ENCODE measurements at regions not wholly inside any gene's neighbourhood (a gene's known extent, or its start where the extent isn't known, plus 50 kb on each side); places are given as distances from the start of the nearest gene placed in this dataset.
"Not testable (repeated sequence)": the region's sequence is repeated elsewhere in the genome, so short reads cannot be mapped to it uniquely, and the experiment has no call there.

DNA sequence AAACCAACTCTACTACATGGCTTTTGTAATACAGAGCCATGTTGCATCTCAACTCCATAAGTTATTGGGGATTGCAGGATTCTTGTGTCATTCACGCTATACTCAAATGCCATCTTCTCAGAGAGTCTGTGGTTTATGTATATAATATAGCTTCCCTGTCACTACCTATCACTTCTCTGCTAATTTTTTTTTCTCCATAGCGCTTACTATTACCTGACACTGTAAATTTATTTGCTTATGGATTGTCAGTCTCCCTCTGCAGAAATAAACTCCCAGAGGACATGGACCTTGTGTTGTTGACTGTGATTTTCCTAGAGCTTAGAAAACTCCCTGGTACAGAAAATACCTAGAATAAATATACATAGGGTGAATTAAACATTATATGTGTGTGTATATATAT lies 990.5 kb downstream of the TBL1XR1 start:
- no peak for DNase-seq (ENCODE audit: low spot score)

DNA sequence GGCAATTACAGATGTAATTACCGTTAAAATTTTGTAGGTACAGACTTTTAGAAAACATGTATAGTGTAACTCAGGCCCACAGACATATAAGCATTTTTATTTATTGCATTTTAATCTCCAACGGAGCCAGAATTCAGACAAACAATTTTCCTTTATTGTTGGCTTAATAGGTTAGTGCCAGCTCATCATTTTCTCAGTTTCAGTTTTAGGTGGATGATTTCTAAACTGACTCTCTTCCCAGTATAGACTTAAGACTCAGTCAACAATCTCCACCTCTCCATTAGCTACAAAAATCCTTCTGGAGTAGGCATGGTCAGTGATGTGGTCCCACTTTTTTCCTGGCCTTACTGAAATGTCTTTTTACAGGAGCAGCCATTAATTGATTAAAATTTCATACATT lies 994.6 kb downstream of the TBL1XR1 start:
- DNase-seq (ENCODE audit: low spot score) = no peak

DNA sequence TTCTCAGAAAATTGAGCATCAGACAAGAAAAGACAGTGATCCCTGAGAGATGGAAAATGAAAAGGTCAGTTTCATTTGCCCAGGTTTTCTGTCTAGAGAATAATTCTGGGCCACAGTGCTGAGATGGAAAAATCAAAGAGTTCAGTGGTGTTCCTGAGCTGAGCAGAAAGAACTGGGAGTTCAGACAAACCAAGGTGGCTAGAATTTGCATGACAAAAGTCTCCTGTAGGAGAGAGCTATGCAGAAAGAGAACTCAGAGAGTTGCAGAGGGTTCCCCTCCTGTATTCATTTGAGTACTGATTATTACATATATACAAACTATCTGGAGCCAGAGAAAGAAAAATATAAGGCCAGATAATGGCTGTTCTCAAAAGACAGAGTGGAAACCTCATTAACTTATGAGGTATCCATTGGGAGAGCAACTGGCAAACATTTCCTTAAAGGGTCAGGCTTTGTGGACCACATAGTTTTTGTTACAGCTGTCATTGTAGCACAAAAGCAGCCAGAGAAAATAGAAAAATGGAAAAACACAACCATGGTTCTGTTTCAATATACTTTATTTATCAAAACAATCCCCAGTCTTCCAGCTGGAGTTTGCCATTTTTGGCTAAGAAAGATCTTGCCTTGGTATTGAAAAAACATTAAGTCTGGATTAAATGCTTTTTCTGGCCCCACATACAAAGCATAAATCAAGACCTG lies 1004.1 kb downstream of the TBL1XR1 start:
- no peak for DNase-seq (ENCODE audit: low spot score)

DNA sequence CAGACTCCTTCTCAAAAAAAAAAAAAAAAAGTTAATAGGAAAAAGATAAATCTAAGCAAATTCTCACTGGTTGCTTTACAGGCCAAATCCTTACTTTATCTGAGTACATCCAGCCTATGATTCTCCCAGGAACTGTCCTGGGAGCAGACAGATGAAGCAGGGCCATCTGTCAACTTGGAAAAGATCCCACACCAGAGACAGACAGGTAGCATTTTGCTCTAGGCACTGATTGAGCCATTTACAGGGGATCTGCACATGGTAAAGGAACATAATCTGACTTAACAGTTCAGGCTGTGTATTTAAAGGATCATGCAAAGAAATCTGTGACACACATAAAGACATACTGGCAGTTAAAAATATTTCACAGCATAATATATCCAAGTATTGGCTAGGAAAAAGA lies 1006.5 kb downstream of the TBL1XR1 start:
- peak; percentile 75 for DNase-seq (ENCODE audit: low spot score)

DNA sequence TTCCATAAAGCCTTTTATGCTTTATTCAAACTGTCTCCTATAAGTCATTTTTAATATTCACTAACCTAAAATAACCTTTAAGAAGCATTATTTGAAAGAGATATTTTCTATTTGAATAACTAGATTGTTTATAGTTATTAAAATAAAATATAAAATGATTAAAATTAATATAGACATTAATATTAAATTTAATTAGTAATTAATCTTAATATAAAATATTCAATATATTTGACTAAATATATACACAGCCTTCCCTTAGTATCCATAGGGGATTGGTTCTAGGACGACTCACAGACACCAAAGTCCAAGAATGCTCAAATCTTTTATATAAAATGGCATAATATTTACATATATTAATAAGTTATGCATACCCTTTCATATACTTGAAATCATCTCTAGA lies 1014.1 kb downstream of the TBL1XR1 start:
- no peak for DNase-seq (ENCODE audit: low spot score)

DNA sequence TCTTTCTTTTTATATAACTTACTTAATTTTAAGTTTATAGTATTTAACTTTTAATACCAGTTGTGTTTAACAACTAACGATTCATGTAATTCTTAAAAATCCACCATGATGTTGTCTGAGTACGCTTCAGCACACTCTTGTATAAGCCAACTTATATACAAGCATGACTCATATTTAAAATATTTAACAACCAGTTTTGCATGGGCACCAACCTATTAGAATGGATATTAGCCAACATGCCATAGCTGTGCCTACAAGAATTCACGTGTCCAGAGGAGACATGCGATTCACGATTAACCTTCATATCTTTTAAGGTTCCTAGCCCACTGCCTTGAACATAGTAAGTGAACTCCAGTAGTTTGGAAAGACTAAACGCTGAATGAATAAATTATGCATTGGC lies 1023.2 kb downstream of the TBL1XR1 start:
- no peak for DNase-seq (ENCODE audit: low spot score)

DNA sequence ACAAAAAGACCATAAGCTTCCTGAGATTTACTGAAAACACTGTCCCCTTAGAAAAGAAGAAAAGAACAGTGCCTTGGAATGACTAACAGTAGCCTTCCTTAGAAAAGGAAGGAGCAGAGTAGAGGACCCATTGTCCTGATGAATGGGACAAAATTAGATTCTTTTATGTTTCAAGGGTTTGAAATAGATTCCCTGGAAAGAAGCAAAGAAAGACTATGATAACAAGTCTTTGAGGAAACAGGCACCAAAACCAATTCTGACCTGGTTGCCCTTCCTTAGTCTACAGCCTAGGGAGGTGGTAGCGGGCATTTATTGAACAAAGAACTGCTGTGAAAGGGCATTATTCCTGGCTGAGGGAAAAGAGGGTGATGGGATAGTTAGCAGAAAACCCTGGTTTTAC lies 1024.8 kb downstream of the TBL1XR1 start:
- DNase-seq (ENCODE audit: low spot score) = no peak

DNA sequence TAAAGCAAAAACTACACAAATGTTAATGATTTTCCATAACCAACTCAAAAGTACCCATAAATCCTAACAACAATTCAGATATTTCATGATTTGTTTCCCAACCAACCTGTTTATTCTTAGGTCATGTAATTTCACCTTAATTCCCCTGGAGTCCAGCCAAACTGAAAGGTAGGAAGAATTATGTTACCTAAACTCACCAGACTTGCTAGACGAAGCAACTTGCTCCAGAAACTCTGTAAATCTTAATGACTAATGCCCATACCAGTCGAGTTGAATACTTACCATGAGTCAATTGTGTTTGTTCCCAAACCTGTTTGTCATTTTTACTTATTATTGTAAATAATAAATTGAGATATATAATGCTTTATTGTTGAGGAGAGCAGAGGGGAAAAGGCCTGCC lies 1030.0 kb downstream of the TBL1XR1 start:
- DNase-seq (ENCODE audit: low spot score) = peak; percentile 65

DNA sequence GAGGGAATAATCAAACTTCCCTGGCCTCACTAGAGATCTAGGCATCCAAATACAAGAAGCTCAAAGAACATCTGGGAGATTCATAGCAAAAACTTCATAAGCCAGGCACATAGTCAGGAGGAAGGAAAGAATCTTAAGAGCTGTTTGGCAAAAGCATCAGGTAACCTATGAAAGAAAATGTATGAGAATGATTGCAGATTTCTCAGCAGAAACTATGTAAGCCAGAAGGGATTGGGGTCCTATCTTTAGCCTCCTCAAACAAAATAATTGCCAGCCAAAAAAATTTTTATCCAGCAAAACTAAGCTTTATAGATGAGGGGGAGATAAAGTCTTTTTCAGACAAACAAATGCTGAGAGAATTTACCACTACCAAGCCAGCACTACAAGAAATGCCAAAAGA lies 1036.3 kb downstream of the TBL1XR1 start:
- no peak for DNase-seq (ENCODE audit: low spot score)

DNA sequence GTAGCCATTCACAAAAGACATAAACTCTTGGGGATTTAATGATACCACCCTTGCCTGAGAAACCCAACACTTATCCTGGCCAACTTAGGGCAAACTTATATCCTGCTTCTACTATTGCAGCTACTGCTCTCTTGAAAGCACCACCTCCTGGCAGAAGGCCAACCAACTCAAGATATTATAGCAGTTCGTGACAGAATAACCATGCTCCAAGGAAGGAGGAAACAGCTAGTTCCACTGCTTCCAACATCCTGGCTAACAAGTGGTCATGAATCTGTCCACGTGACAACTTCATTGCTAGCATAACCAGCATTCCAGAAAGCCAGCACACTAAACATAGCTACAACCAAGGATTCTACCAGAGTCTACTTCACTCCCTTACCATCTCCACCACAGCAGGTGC lies 1037.5 kb downstream of the TBL1XR1 start:
- DNase-seq (ENCODE audit: low spot score) = no peak

DNA sequence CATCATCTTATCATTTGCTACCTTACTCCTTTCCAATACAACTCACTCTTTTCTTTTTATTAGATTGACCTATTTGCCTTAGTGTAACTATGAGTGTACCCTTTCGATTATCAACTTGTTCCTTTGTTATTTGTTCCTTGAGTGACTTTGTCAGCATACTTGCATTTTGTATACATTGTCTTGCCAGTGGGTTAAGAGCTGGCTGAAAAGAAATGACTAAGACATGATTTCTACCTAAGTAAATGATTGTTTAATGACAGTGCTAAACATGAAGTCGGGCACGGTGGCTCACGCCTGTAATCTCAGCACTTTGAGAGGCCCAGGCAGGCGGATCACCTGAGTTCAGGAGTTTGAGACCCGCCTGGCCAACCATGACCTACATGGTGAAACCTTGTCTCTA lies 1042.3 kb downstream of the TBL1XR1 start:
- no peak for DNase-seq (ENCODE audit: low spot score)

DNA sequence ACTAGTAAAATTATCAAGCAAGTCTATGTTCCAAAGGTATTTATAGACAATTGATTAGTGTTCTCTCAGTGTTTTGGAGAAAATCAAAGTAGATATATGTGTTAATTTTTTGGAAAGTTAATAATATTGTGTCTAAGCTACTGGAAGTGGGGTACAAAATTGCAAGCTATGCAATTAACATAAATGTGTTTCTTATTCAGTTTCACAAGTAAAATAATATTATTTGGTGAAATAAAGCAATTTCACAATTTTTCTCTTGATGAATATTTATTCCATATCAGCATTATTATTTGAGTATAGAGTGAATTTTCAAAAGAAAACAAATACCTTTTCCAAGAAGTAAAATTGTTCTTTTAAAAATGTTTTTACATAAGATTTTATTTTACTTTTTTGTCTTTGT lies 1047.7 kb downstream of the TBL1XR1 start:
- DNase-seq (ENCODE audit: low spot score) = no peak

DNA sequence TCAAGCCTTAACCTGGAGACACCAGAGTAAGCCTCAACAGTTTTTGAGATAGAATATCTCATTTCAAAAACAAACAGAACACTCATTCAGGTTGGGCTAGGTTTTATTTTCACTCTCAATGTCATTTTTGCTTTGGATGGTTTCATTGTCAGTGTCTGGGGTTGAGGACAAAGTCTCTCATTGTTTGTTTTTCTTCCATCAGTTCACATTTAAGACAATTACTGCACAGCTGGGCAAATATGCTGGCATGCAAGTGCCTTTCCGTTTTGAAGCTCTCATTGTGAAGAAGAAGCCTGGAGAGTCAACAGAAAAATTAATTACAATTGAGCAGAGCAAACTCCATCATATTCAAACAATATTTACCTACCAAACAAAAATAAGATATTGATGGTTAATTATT lies 1050.0 kb downstream of the TBL1XR1 start:
- no peak for DNase-seq (ENCODE audit: low spot score)

DNA sequence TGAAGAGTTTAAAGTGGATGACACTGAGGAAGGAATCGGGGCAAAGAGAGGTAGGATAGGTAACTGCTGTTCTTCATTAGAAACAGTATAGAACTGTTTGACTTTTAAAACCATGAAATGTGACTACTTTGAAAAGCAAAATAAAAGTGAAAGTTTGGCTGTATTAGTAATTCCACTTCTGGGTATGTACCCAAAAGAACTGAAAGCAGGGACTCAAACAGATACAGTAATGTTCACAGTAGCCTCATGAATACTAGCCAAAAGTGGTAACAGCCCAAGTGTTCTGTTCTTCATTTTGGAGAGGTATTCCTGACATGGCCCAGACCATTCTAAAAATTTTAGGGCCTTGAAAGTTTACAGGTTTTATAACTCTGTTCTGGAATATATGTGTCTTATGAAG lies 1055.4 kb downstream of the TBL1XR1 start:
- DNase-seq (ENCODE audit: low spot score) = no peak

DNA sequence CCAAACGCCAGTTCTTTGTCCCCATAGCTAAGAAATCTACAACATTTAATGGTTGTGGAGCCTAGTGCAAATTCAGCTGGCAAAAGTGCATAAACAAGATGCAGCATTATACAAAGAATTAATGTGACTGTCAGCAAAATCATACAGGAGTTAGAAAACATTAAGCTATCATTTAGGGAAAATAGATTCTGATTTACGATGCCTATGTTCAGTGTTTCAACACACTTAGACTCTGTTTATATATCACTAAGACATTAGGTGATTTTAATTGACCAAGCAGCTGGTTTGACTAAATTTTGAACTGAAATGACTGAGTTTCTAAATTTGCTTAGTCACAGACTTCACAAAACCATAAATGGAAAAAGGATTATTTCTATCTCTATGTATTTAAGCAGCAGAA lies 1076.8 kb downstream of the TBL1XR1 start:
- no peak for DNase-seq (ENCODE audit: low spot score)

DNA sequence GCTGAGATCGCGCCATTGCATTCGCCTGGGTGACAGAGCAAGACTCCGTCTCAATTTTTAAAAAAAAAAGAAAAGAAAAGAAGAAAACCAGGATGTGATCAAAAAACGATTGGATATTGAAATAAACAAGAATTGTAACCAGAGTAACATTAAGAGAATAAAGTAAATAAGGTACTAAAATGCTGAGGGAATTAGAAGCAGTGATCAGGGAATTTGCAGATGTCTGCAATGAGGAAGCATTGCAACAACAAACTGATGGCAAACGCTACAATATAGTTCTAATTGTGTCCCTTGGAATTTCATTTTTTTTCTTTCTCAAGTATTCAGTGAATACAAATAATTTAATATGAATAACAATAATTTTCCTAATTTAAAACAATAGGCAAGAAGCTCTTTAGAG lies 1077.5 kb downstream of the TBL1XR1 start:
- no peak for DNase-seq (ENCODE audit: low spot score)

DNA sequence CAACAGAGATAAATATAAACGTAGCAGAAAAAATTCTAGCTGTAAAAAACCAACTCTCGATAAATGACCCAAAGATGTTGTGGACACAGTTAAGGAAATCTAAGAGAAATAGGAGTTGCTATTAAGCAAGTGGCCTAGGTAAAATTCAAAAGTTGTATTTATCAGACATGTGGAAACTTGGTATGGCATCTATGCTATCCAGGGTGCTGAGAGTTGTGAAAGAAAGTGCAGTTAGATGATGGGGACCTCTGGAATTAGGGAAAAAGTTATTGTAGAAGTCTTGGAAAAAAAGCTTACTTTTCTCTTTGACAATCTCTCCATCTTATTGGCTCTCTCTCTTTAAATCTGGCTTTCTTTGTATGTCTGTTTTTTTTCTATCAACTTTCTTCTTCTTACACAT lies 1090.9 kb downstream of the TBL1XR1 start:
- DNase-seq (ENCODE audit: low spot score) = peak; percentile 3

DNA sequence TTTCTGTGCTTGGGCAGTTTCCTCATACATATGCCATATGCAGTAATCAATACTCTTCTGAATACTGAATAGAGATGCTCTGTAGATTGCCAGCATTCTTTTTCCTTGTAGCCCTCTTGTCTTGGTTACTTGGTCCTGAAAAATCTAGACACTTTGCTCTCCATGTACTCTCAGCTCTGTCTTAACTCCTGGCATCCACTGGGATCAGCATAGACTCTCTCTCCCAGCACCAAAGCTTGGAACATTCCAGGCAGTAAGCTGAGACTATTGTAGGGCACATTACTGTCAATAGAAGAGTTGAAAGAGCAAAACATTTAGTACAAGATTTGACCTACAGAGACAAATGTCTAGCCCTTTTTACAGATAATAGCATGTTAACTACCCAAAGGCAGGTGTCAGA lies 1100.3 kb downstream of the TBL1XR1 start:
- no peak for DNase-seq (ENCODE audit: low spot score)

DNA sequence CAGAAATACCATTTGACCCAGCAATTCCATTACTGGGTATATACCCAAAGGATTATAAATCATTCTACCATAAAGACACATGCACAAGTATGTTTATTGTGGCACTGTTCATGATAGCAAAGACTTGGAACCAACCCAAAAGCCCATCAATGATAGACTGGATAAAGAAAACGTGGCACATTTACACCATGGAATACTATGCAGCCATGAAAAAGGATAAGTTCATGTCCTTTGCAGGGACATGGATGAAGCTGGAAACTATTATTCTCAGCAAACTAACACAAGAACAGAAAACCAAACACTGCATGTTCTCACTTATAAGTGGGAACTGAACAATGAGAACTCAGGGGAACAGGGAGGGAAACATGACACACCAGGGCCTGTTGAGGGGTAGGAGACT lies 1103.4 kb downstream of the TBL1XR1 start:
- not testable (repeated sequence) for DNase-seq (ENCODE audit: low spot score)

DNA sequence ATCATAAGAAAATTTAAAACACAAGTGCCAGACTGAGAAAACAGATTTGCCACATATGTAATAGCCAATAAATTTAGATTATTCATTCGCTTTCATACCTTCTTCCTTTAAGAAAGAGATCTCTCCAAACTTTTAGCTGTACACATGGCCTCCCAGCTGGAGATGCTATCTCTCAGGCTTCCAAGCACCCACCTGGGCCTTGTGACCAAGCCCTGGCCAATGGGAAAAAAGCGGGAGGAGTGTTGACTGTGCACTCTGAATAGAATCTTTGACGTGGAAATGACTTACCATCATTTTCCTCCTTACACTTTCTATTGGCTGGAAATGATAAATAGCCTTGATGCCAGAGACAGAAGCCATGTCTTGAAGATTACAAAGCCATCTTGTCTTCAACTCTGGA lies 1106.6 kb downstream of the TBL1XR1 start:
- no peak for DNase-seq (ENCODE audit: low spot score)

DNA sequence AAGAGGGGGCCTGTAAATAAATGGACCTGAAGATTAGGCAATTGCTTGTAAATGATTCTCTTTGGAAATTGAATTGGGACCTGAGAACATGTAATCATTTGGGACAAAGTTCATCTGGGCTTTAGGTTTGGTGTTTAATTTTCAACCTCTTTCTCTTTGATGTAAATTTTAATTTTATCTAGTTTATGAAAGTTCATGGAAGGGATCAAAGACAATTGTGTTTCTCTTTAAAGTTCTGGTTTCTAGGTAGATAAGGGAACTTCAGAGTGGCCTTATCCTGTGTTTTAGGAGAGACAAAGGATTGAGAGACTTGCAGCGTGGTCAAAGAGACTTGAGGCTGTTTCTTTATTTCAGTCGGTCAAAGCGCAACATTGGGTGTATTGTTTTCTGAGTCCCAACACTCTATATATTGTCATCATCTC lies 1108.3 kb downstream of the TBL1XR1 start:
- no peak for DNase-seq (ENCODE audit: low spot score)

DNA sequence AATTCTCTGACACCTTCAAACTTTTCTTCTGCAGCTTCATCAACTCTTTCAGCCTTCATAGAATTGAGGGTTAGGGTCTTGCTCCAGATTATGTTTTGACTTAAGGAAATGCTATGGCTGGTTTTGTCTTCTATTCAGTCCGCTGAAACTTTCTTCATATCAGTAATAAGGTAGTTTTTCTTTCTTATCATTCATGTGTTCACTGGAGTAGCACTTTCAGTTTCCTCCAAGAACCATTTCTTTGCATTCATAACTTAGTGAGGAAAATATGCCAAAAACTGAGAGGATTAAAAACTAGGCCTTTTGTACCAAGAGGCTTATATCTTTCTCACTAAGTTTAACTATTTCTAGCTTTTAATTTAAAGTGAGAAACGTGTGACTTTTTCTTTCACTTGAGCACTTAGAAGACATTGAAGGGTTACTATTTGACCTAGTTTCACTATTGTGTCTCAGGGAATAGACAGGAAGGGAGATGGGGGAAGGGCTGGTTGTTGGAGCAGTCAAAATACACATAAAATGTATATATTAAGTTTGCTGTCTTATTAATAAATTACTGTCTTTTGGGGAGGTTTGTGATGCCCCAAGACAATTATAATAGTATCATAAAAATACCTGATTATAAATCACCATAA lies 1110.1 kb downstream of the TBL1XR1 start:
- no peak for DNase-seq (ENCODE audit: low spot score)

DNA sequence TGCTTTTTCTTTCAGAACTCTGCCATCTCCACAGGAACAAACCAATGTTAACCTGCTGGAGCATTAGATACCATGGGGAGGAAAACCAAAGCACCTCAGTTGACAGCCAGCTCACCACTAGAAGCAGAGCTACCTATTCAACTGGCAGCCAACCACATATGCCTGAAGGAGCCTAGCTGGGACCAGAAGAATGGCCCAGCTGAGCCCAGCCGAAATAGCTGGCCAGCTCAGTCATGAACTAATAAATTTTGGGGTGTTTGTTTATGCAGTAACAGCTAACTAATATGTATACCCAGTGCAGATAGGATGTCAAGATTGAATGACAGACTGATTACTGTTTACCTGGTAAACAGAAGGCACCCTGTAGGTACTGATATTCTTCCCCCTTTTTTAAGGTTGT lies 1117.5 kb downstream of the TBL1XR1 start:
- DNase-seq (ENCODE audit: low spot score) = no peak

DNA sequence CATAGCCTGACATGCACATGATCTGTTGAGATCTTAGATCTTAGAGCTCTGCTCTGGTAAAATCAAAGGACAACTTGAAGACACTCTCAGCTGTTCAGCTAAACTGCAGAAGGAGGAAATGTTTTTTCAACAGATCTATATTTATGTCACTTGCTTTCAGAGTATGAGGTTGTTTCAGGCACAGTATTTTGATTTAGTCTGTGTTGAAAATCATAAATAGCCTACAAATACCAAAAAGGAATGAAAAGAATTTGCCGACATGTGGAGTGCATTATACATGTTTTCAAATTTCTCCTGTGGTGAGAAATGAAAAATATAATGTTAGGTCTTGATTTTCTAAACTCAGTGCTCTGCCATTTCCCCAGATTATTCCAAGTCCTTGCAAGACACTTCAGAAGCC lies 1118.4 kb downstream of the TBL1XR1 start:
- DNase-seq (ENCODE audit: low spot score) = peak; percentile 12

All from umbilical cord (tissue), 1 donor.